ENCODE measurements at regions not wholly inside any gene's neighbourhood (a gene's known extent, or its start where the extent isn't known, plus 50 kb on each side); places are given as distances from the start of the nearest gene placed in this dataset.

DNA sequence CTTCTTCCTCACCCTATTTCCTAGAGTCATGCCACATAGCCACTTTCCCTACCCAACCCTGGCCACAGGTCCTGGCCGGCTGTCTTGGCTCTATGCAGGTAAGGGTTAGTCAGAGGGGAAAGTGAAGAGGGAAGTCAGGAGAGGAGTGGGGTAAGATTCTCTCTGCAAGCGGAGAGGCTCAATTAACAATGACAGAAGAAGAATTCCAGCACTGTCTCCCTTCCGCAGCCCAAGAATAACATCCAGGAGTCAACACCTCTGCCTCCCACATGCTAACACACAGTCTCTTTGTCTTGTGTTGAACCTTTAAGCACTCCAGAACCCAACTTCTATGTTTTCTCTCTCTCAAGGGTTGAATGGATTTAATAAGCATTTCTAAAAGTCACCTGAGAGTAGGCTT is 235.1 kb upstream of the ANKRD55 start:
- TF ChIP-seq, protein P1, sequence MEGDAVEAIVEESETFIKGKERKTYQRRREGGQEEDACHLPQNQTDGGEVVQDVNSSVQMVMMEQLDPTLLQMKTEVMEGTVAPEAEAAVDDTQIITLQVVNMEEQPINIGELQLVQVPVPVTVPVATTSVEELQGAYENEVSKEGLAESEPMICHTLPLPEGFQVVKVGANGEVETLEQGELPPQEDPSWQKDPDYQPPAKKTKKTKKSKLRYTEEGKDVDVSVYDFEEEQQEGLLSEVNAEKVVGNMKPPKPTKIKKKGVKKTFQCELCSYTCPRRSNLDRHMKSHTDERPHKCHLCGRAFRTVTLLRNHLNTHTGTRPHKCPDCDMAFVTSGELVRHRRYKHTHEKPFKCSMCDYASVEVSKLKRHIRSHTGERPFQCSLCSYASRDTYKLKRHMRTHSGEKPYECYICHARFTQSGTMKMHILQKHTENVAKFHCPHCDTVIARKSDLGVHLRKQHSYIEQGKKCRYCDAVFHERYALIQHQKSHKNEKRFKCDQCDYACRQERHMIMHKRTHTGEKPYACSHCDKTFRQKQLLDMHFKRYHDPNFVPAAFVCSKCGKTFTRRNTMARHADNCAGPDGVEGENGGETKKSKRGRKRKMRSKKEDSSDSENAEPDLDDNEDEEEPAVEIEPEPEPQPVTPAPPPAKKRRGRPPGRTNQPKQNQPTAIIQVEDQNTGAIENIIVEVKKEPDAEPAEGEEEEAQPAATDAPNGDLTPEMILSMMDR (conservative IDR thresholded peaks at IDR 0.05 in 1 of 2, IDR thresholded peaks at IDR 0.05 in 1 of 2; ENCODE audit: extremely low read depth in 1 of 2, insufficient read depth in 1 of 2, low read depth in 1 of 2, low read length in 2 of 2), result no peak
- TF ChIP-seq EZH2 (IDR thresholded peaks at IDR 0.05; ENCODE audit: borderline replicate concordance, low read length), result no peak

Data from mammary epithelial cell (primary cell).